Tibial nerve (tissue), 4 donors: ENCODE measurements at regions not wholly inside any gene's neighbourhood (a gene's known extent, or its start where the extent isn't known, plus 50 kb on each side); places are given as distances from the start of the nearest gene placed in this dataset.

Source experiments
- DNase-seq, 2 donors: peaks; one replicate each; pipeline ENCODE4 v3.0.0-alpha.2; 2019; ENCODE audit warnings: low spot score in 2 of 2
- H3K27ac ChIP-seq, 4 donors: fragments of 200-600 bp; sonication (generic) in 3 of 4; one replicate each; pipeline ENCODE4 v1.5.1; 2017 to 2019; ENCODE audit warnings: mild to moderate bottlenecking in 1 of 4
- H3K27me3 ChIP-seq, 2 donors: fragments of 200-600 bp; sonication (generic) in 1 of 2; one replicate each; pipeline versions ENCODE4 v1.5.1 to v1.6.0; 2017 to 2019
- H3K36me3 ChIP-seq, 3 donors: fragments of 200-600 bp; sonication (generic); one replicate each; pipeline ENCODE4 v1.5.1; 2018 to 2019
- H3K4me1 ChIP-seq, 4 donors: fragments of 200-600 bp; sonication (generic) in 3 of 4; one replicate each; pipeline ENCODE4 v1.5.1; 2017 to 2019
- H3K4me3 ChIP-seq, 4 donors: fragments of 200-600 bp; sonication (generic) in 3 of 4; one replicate each; pipeline ENCODE4 v1.5.1; 2017 to 2019; ENCODE audit warnings: mild to moderate bottlenecking in 1 of 4, moderate library complexity in 1 of 4
- H3K9me3 ChIP-seq, 4 donors: fragments of 200-600 bp; sonication (generic) in 3 of 4; one replicate each; pipeline ENCODE4 v1.5.1; 2017 to 2019
- CTCF ChIP-seq, 5 experiments: fragments of 200-600 bp in 3 of 5; fragments of 450-650 bp in 2 of 5; sonication (generic) in 3 of 5; IDR thresholded peaks; one replicate each; pipeline ENCODE4 v1.5.1; 2016 to 2019; ENCODE audit warnings: antibody characterized with exemption in 5 of 5, mild to moderate bottlenecking in 3 of 5, moderate library complexity in 2 of 5
- EP300 ChIP-seq, 2 donors: sonication (generic); formaldehyde crosslinking; IDR thresholded peaks; one replicate each; pipeline ENCODE4 v1.6.1; 2017; ENCODE audit warnings: antibody characterized with exemption in 2 of 2, mild to moderate bottlenecking in 1 of 2
- POLR2A ChIP-seq, 2 donors: fragments of 450-650 bp; IDR thresholded peaks; one replicate each; pipeline ENCODE4 v1.6.1; 2017; ENCODE audit warnings: antibody characterized with exemption in 2 of 2, mild to moderate bottlenecking in 2 of 2, moderate library complexity in 2 of 2
- WGBS, 2 donors: methylation state at CpG; one replicate each; pipeline ENCODE4 v1.1.5; 2018; 5-methylcytosine and 5-hydroxymethylcytosine counted together

GRCh38 chr18:73245345-73245744, 377.6 kb upstream of the NETO1 start:
- no peaks in the 10 kb centered on the region for H3K27me3 ChIP-seq
- H3K4me3 ChIP-seq = no peak overlapping the region
- H3K4me1 ChIP-seq = no peaks in the 10 kb centered on the region
- H3K9me3 ChIP-seq = no peaks in the 10 kb centered on the region
- TF ChIP-seq EP300 (IDR thresholded peaks at IDR 0.05) (no peak), POLR2A (IDR thresholded peaks at IDR 0.05) (no peak), CTCF (IDR thresholded peaks at IDR 0.05) (no peak)
- DNase-seq = no peak
- WGBS, 2 donors = 83 to 90% methylated on average over 4 of the region's 4 CpGs
- no peaks in the 10 kb centered on the region for H3K36me3 ChIP-seq
- no peak overlapping the region for H3K27ac ChIP-seq

- H3K9me3 ChIP-seq = no peaks in the 10 kb centered on the region
- H3K36me3 ChIP-seq = no peaks in the 10 kb centered on the region
- no peaks in the 10 kb centered on the region for H3K27me3 ChIP-seq
- H3K4me3 ChIP-seq = no peak overlapping the region
- no peaks in the 10 kb centered on the region for H3K4me1 ChIP-seq
- no peak for DNase-seq
- TF ChIP-seq CTCF (IDR thresholded peaks at IDR 0.05) (no peak), EP300 (IDR thresholded peaks at IDR 0.05) (no peak), POLR2A (IDR thresholded peaks at IDR 0.05) (no peak)
- H3K27ac ChIP-seq = no peak overlapping the region
- 33 to 39% methylated on average over 1 of the region's 1 CpG for WGBS, 2 donors
Measured at GRCh38 chr18:73244401-73244800, 376.6 kb upstream of the NETO1 start.

- no peaks in the 10 kb centered on the region for H3K36me3 ChIP-seq
- H3K27ac ChIP-seq = no peak overlapping the region
- WGBS, 2 donors = 62 to 69% methylated on average over 2 of the region's 2 CpGs
- no peak overlapping the region for H3K4me3 ChIP-seq
- DNase-seq = no peak
- TF ChIP-seq CTCF (IDR thresholded peaks at IDR 0.05) = no peak
- TF ChIP-seq EP300 (IDR thresholded peaks at IDR 0.05) = no peak
- TF ChIP-seq POLR2A (IDR thresholded peaks at IDR 0.05) = no peak
- H3K27me3 ChIP-seq = no peaks in the 10 kb centered on the region
- H3K4me1 ChIP-seq = no peaks in the 10 kb centered on the region
- no peaks in the 10 kb centered on the region for H3K9me3 ChIP-seq
Measured at GRCh38 chr18:73240899-73241298, 373.1 kb upstream of the NETO1 start.

GRCh38 chr18:73235921-73236320, 368.1 kb upstream of the NETO1 start:
- TF ChIP-seq EP300 (IDR thresholded peaks at IDR 0.05) (no peak), POLR2A (IDR thresholded peaks at IDR 0.05) (no peak), CTCF (IDR thresholded peaks at IDR 0.05) (no peak)
- H3K4me3 ChIP-seq = no peak overlapping the region
- H3K4me1 ChIP-seq = no peaks in the 10 kb centered on the region
- no peaks in the 10 kb centered on the region for H3K27me3 ChIP-seq
- H3K36me3 ChIP-seq = no peaks in the 10 kb centered on the region
- no peak overlapping the region for H3K27ac ChIP-seq
- H3K9me3 ChIP-seq = no peaks in the 10 kb centered on the region
- DNase-seq = no peak

- TF ChIP-seq POLR2A (IDR thresholded peaks at IDR 0.05) (no peak), CTCF (IDR thresholded peaks at IDR 0.05) (no peak), EP300 (IDR thresholded peaks at IDR 0.05) (no peak)
- H3K4me1 ChIP-seq = no peaks in the 10 kb centered on the region
- H3K36me3 ChIP-seq = no peaks in the 10 kb centered on the region
- no peak for DNase-seq
- H3K9me3 ChIP-seq = no peaks in the 10 kb centered on the region
- H3K27ac ChIP-seq = no peak overlapping the region
- WGBS, 2 donors = 78 to 79% methylated on average over 8 of the region's 8 CpGs
- no peak overlapping the region for H3K4me3 ChIP-seq
- no peaks in the 10 kb centered on the region for H3K27me3 ChIP-seq
Measured at GRCh38 chr18:73235491-73235890, 367.7 kb upstream of the NETO1 start.
